Fibroblast of the aortic adventitia (primary cell): ENCODE measurements at regions not wholly inside any gene's neighbourhood (a gene's known extent, or its start where the extent isn't known, plus 50 kb on each side); places are given as distances from the start of the nearest gene placed in this dataset.

Source experiments
- DNase-seq: peaks from one replicate; pipeline ENCODE4 v3.0.0-alpha.2; 2010; ENCODE audit warnings: low read depth
- H3K4me3 ChIP-seq: 2 replicates; pipeline ENCODE4 v1.5.1; 2011; ENCODE audit warnings: low read depth, mild to moderate bottlenecking, control low read depth, low read length, moderate library complexity
- TF ChIP-seq, protein P1 (sequence below): IDR thresholded peaks from 2 replicates; pipeline ENCODE4 v1.5.1; 2011; ENCODE audit warnings: mild to moderate bottlenecking, low read length, control low read depth, inconsistent platforms; ENCODE audit not compliant: insufficient read depth

DNA sequence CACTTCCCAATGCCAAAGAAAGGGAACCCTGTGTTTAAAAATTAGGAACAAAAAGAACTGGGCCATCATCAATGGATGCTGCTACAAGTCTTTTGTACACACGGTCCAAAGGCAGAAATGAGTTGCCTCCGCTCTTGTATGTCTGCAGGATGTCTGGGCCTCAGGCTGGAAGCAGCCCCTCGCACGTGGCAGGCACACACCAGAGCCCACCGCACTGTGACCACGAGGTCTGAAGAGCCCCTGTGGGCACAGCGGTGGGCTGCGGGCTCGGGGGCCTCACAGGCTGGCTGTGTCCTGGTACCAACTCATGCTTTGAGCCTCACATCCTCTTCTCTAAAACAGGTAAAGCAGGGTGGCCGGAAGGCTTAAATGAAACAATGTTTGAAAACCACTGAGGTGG is 309.3 kb downstream of the C16orf95 start:
- no peak for DNase-seq
- H3K4me3 ChIP-seq: no peak overlapping the region
- TF ChIP-seq, protein P1, sequence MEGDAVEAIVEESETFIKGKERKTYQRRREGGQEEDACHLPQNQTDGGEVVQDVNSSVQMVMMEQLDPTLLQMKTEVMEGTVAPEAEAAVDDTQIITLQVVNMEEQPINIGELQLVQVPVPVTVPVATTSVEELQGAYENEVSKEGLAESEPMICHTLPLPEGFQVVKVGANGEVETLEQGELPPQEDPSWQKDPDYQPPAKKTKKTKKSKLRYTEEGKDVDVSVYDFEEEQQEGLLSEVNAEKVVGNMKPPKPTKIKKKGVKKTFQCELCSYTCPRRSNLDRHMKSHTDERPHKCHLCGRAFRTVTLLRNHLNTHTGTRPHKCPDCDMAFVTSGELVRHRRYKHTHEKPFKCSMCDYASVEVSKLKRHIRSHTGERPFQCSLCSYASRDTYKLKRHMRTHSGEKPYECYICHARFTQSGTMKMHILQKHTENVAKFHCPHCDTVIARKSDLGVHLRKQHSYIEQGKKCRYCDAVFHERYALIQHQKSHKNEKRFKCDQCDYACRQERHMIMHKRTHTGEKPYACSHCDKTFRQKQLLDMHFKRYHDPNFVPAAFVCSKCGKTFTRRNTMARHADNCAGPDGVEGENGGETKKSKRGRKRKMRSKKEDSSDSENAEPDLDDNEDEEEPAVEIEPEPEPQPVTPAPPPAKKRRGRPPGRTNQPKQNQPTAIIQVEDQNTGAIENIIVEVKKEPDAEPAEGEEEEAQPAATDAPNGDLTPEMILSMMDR: no peak

DNA sequence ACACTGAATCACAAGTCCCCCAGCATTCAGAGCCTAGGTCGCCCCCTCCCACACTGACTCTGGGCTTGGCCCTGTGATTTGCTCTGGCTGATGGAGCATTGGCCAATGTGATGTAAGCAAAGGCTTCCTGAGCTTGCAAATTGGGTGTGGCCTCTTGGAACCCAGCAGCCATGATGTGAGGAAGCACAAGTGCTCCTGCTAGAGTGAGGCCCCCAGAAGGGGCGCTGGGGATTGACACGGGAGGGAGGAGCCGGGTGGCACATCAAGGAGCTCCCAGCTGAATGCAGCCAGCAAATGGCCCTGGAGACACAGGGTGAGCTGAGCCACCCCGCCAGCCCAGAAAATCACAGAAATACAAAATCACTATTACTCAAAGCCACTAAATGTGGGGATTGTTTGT is 308.5 kb downstream of the C16orf95 start:
- no peak for DNase-seq
- H3K4me3 ChIP-seq: no peak overlapping the region
- TF ChIP-seq, protein P1: no peak

DNA sequence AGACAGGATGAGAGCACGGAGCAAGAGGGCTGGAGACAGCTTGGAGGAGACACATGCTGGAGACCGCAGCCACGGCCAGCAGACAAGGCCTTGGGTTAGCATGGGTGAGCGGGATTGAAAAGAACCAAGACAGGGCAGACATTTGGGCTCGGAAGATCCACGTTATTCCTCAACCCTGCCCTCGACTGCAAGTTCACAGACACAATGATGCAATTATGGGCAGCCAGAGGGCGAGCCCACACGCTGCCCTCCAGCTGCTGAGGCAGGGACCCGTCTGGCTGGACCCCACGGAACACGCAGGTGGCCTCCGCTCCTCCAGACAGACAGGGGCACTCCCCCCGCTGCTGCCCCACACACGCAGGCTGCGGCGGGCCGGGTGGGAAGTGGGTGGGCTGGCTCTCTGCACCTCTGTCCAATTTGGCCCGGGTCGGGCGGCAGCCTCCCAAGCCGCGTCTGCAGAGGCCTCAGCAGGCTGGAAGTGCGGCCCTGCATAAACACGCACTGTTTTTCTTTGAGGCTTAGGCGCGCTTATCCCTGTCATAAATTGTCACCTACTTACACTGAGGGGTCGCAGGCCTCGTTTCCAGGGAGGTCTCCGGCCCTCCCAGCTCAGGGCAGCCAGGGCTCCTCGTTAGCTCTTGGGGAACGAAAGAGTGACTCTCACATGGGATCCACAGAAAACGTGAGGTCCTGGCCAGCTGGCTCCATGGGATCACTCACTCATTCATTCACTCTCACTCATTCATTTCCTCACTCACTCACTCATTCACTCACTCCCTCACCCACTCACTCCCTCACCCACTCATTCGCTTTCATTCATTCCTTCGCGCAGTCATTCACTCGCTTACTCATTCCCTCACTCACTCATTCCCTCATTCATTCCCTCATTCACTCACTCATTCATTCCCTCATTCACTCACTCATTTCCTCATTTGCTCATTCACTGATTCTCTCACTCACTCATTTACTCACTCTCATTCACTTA is 303.9 kb downstream of the C16orf95 start:
- TF ChIP-seq, protein P1: no peak
- H3K4me3 ChIP-seq: no peak overlapping the region
- no peak for DNase-seq

DNA sequence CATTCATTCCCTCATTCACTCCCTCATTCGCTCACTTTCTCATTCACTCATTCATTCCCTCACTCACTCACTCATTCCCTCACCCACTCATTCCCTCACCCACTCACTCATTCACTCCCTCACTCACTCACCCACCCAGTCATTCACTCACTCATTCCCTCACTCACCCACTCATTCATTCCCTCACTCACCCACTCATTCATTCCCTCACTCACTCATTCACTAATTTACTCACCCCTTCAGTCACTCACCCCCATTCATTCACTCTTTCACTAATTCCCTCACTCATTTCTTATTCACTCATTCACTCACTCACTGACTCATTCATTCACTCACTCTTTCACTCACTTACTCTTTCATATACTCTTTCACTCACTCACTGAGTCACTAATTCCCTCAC is 303.1 kb downstream of the C16orf95 start:
- DNase-seq: no peak
- TF ChIP-seq, protein P1: no peak
- no peak overlapping the region for H3K4me3 ChIP-seq

DNA sequence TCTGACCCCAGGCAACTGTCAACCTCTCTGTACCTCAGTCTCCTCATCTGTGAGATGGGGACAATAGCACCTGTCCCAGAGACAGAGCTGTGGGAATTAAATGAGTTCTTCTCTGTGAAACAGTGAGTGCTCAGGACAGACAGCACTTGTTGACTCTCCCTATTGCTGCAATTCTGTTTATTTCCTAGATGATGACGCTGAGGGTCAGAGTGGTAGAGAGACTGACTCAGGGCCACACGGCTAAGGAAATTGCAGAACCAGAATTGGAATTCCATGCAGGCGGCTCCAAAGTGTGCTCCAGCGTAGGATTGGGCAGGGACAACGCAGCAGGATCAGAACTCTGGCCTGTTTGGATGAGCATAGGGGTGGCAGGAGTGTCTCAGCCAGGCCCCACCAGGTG is 302.2 kb downstream of the C16orf95 start:
- no peak for DNase-seq
- no peak overlapping the region for H3K4me3 ChIP-seq
- TF ChIP-seq, protein P1: no peak

DNA sequence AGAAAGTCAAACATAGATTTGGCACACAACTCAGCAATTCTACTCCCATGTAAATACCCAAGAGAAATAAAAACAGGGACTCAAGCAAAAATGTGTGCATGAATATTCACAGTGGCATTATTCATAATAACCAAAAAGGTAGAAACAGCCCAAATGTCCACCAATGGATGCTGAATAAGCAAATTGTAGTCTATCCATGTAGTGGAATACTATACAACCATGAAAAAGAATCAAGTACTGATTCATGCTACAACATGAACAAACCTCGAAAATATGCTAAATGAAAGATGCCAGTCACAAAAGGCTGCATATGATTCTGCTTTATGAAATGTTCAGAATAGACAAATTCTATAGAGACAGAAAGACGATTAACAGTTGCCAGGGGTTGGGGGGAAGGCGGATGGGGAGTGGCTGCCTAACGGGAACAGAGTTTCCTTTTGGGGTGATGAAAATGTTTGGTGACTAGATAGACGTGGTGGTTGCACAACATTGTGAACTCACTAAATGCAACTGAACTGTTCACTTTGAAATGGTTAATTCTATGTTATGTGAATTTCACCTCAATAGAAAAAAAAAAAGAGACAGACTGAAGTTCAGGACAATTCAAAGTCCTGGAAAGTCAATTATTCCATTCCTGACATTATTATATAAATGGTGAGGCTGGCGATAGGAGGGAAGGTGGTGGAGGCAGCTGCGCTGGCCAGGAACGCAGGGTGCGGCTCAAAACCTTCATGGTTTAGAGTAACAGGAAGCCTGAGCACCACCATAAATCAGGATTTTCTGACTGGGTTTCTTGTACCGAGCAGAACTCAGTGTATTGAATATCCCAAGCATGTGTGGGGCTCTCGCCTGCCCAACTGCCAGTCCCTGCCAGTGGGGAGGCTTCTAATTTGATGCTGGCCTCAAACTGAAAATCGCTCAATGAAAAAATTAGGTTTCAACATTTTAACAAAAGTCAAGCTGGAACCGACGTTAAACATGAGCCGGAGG is 300.9 kb downstream of the C16orf95 start:
- TF ChIP-seq, protein P1: no peak
- no peak for DNase-seq
- no peak overlapping the region for H3K4me3 ChIP-seq
